ENCODE measurements at regions not wholly inside any gene's neighbourhood (a gene's known extent, or its start where the extent isn't known, plus 50 kb on each side); places are given as distances from the start of the nearest gene placed in this dataset.

DNA sequence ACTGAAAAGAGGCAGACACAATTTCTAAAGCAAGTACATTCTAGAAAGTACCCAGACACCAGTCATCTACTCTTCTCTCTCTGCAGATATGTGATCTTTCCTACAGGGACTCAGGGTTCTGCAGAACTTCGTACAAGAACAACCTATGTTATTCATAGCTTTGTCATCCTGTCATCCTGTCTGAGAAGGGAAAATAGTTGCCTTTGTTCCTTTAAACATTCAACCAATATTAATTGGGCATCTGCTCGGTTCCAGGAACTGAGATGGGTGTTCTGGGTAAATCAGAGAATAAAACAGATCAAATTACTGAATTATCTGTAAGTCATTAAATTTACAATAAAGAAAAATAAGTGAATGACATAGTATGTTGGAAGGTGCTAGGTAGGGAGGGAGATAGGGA is 504.9 kb downstream of the MATN1 start:
- TF ChIP-seq, protein P1, sequence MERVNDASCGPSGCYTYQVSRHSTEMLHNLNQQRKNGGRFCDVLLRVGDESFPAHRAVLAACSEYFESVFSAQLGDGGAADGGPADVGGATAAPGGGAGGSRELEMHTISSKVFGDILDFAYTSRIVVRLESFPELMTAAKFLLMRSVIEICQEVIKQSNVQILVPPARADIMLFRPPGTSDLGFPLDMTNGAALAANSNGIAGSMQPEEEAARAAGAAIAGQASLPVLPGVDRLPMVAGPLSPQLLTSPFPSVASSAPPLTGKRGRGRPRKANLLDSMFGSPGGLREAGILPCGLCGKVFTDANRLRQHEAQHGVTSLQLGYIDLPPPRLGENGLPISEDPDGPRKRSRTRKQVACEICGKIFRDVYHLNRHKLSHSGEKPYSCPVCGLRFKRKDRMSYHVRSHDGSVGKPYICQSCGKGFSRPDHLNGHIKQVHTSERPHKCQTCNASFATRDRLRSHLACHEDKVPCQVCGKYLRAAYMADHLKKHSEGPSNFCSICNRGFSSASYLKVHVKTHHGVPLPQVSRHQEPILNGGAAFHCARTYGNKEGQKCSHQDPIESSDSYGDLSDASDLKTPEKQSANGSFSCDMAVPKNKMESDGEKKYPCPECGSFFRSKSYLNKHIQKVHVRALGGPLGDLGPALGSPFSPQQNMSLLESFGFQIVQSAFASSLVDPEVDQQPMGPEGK (CRISPR knock-in tag; IDR thresholded peaks at IDR 0.05; ENCODE audit: borderline replicate concordance), result no peak
- TF ChIP-seq ZFP3 (CRISPR knock-in tag; IDR thresholded peaks at IDR 0.05), result no peak
- TF ChIP-seq, protein P2, sequence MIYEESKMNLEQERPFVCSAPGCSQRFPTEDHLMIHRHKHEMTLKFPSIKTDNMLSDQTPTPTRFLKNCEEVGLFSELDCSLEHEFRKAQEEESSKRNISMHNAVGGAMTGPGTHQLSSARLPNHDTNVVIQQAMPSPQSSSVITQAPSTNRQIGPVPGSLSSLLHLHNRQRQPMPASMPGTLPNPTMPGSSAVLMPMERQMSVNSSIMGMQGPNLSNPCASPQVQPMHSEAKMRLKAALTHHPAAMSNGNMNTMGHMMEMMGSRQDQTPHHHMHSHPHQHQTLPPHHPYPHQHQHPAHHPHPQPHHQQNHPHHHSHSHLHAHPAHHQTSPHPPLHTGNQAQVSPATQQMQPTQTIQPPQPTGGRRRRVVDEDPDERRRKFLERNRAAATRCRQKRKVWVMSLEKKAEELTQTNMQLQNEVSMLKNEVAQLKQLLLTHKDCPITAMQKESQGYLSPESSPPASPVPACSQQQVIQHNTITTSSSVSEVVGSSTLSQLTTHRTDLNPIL (CRISPR knock-in tag; IDR thresholded peaks at IDR 0.05; ENCODE audit: low read depth), result no peak
- TF ChIP-seq, protein P3, sequence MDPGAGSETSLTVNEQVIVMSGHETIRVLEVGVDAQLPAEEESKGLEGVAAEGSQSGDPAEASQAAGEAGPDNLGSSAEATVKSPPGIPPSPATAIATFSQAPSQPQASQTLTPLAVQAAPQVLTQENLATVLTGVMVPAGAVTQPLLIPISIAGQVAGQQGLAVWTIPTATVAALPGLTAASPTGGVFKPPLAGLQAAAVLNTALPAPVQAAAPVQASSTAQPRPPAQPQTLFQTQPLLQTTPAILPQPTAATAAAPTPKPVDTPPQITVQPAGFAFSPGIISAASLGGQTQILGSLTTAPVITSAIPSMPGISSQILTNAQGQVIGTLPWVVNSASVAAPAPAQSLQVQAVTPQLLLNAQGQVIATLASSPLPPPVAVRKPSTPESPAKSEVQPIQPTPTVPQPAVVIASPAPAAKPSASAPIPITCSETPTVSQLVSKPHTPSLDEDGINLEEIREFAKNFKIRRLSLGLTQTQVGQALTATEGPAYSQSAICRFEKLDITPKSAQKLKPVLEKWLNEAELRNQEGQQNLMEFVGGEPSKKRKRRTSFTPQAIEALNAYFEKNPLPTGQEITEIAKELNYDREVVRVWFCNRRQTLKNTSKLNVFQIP (CRISPR knock-in tag; IDR thresholded peaks at IDR 0.05; ENCODE audit: borderline replicate concordance, low read depth), result no peak
- no peak for TF ChIP-seq ESRRG (CRISPR knock-in tag; IDR thresholded peaks at IDR 0.05)
- TF ChIP-seq TOX (CRISPR knock-in tag; IDR thresholded peaks at IDR 0.05; ENCODE audit: borderline replicate concordance), result no peak
- TF ChIP-seq ZNF565 (CRISPR knock-in tag; conservative IDR thresholded peaks at IDR 0.05; ENCODE audit: low read depth), result no peak
- TF ChIP-seq SNAI2 (CRISPR knock-in tag; IDR thresholded peaks at IDR 0.05), result no peak
- TF ChIP-seq TCF4 (CRISPR knock-in tag; IDR thresholded peaks at IDR 0.05; ENCODE audit: borderline replicate concordance), result no peak
- TF ChIP-seq ISL1 (CRISPR knock-in tag; IDR thresholded peaks at IDR 0.05), result no peak
- no peak for TF ChIP-seq OSR1 (CRISPR knock-in tag; IDR thresholded peaks at IDR 0.05)
